ENCODE measurements at regions not wholly inside any gene's neighbourhood (a gene's known extent, or its start where the extent isn't known, plus 50 kb on each side); places are given as distances from the start of the nearest gene placed in this dataset.
"Not testable (repeated sequence)": the region's sequence is repeated elsewhere in the genome, so short reads cannot be mapped to it uniquely, and the experiment has no call there.

DNA sequence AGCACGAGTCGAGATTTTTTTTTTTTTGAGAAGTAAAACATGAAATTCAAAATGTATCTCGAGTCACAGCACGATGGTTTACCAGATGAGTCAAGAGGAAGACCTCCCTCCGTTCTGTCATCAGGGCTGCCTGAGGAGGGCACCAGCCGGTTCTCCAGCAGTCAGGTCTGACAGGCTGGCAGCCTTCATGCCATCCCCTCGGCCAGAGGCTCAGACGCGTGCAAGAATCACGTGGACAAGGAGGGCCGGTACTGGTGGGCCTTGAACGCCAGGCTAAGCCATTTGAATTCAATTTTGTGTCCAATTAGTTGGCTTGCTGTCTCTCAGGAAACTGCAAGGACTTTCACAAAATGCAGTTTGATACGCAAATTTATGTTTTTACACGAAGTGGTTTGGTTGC, 1412.2 kb downstream of the BRD1 start:
- H3K79me2 ChIP-seq (ENCODE audit: control insufficient read depth, low read length): no peaks in the 10 kb centered on the region
- no peaks in the 10 kb centered on the region for H3K9me2 ChIP-seq (replicated peaks; ENCODE audit: control insufficient read depth, low read length)
- no peak overlapping the region for H3K4me3 ChIP-seq (ENCODE audit: low read length)
- TF ChIP-seq, protein P1, sequence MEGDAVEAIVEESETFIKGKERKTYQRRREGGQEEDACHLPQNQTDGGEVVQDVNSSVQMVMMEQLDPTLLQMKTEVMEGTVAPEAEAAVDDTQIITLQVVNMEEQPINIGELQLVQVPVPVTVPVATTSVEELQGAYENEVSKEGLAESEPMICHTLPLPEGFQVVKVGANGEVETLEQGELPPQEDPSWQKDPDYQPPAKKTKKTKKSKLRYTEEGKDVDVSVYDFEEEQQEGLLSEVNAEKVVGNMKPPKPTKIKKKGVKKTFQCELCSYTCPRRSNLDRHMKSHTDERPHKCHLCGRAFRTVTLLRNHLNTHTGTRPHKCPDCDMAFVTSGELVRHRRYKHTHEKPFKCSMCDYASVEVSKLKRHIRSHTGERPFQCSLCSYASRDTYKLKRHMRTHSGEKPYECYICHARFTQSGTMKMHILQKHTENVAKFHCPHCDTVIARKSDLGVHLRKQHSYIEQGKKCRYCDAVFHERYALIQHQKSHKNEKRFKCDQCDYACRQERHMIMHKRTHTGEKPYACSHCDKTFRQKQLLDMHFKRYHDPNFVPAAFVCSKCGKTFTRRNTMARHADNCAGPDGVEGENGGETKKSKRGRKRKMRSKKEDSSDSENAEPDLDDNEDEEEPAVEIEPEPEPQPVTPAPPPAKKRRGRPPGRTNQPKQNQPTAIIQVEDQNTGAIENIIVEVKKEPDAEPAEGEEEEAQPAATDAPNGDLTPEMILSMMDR (IDR thresholded peaks at IDR 0.05; ENCODE audit: low read depth, low read length, poor library complexity, severe bottlenecking): no peak
- TF ChIP-seq EZH2phosphoT487 (IDR thresholded peaks at IDR 0.05; ENCODE audit: borderline replicate concordance, low read length): no peak
- H3F3A ChIP-seq (ENCODE audit: control insufficient read depth, insufficient read depth): no peaks in the 10 kb centered on the region
- H3K4me1 ChIP-seq (ENCODE audit: control insufficient read depth, low read length): no peaks in the 10 kb centered on the region
- peaks cover 9% of the 10 kb centered on the region; the same call in 1 of the 2 replicates for H3K27me3 ChIP-seq (ENCODE audit: control insufficient read depth, low read length)
- no peak overlapping the region for H3K27ac ChIP-seq (ENCODE audit: low read depth, low read length)
- no peak overlapping the region for H3K4me2 ChIP-seq (ENCODE audit: low read length)
- no peaks in the 10 kb centered on the region for H4K20me1 ChIP-seq (ENCODE audit: control insufficient read depth, insufficient read depth, low read depth, low read length)
- H3K36me3 ChIP-seq (ENCODE audit: control insufficient read depth, low read length): no peaks in the 10 kb centered on the region
- H3K9me3 ChIP-seq (ENCODE audit: control insufficient read depth, insufficient read depth, low read length): no peaks in the 10 kb centered on the region

DNA sequence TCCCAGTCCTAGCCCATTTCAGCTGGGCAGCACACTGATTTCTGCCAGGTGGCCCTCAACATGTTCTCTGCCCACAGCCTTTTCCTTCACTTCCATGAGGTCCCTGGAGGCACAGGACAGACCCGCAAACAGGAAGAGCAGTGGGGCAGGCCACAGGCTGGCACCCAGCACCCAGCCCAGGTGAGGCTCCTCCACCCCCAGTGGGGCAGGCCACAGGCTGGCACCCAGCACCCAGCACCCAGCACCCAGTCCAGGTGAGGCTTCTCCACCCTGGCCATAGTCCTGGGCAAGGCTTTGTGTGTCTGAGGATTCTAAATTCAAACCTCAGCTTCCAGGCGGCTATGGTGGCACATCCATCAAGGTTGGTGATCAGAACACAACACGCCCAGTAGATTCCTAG, 1413.0 kb downstream of the BRD1 start:
- H3K9me2 ChIP-seq (replicated peaks; ENCODE audit: control insufficient read depth, low read length): no peaks in the 10 kb centered on the region
- no peak overlapping the region for H3K27ac ChIP-seq (ENCODE audit: low read depth, low read length)
- peaks cover 7% of the 10 kb centered on the region; the same call in 1 of the 2 replicates for H3K27me3 ChIP-seq (ENCODE audit: control insufficient read depth, low read length)
- H3F3A ChIP-seq (ENCODE audit: control insufficient read depth, insufficient read depth): no peaks in the 10 kb centered on the region
- H3K79me2 ChIP-seq (ENCODE audit: control insufficient read depth, low read length): no peaks in the 10 kb centered on the region
- H4K20me1 ChIP-seq (ENCODE audit: control insufficient read depth, insufficient read depth, low read depth, low read length): no peaks in the 10 kb centered on the region
- no peaks in the 10 kb centered on the region for H3K36me3 ChIP-seq (ENCODE audit: control insufficient read depth, low read length)
- H3K4me1 ChIP-seq (ENCODE audit: control insufficient read depth, low read length): no peaks in the 10 kb centered on the region
- H3K4me2 ChIP-seq (ENCODE audit: low read length): no peak overlapping the region
- H3K9me3 ChIP-seq (ENCODE audit: control insufficient read depth, insufficient read depth, low read length): no peaks in the 10 kb centered on the region
- no peak overlapping the region for H3K4me3 ChIP-seq (ENCODE audit: low read length)
- TF ChIP-seq, protein P1 (IDR thresholded peaks at IDR 0.05; ENCODE audit: low read depth, low read length, poor library complexity, severe bottlenecking): no peak

DNA sequence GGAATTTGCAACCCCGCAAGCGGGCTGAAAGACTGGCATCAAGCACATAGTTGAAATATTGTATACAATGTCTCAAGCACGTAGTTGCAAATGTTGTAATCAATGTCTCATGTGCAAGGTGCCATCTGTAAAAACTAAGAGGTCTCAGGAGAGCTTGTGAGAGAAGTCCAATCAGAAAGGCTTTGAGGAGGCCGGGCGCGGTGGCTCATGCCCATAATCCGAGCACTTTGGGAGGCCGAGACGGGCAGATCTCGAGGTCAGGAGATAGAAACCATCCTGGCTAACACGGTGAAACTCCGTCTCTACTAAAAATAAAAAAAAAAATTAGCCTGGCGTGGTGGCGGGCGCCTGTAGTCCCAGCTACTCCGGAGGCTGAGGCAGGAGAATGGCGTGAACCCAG, 1414.7 kb downstream of the BRD1 start:
- not testable (repeated sequence) for H3F3A ChIP-seq (ENCODE audit: control insufficient read depth, insufficient read depth); H3K9me3 ChIP-seq (ENCODE audit: control insufficient read depth, insufficient read depth, low read length); H3K9me2 ChIP-seq (replicated peaks; ENCODE audit: control insufficient read depth, low read length); H3K36me3 ChIP-seq (ENCODE audit: control insufficient read depth, low read length); H3K4me2 ChIP-seq (ENCODE audit: low read length); H3K27ac ChIP-seq (ENCODE audit: low read depth, low read length); H4K20me1 ChIP-seq (ENCODE audit: control insufficient read depth, insufficient read depth, low read depth, low read length); H3K27me3 ChIP-seq (ENCODE audit: control insufficient read depth, low read length); H3K4me1 ChIP-seq (ENCODE audit: control insufficient read depth, low read length); H3K4me3 ChIP-seq (ENCODE audit: low read length); H3K79me2 ChIP-seq (ENCODE audit: control insufficient read depth, low read length)

DNA sequence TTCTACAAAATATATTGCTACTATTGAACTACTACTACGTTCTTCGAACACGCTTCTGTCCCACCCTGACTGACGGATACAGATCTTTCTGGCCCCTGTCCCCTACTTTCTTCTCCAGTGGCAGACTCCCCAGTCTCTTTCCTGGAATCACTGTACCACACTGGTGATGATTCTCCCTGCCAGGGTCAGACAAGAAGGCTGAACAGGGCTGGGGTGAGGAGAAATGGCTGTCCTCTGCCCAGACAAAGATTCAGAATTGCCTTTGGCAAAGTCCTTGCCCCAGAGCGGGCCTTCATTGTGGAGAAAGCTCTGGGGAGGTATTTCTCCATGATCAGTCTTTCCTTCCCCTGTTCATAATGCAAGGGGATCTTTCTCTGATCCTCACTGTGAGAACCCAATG, 1417.1 kb downstream of the BRD1 start:
- no peaks in the 10 kb centered on the region for H3K9me2 ChIP-seq (replicated peaks; ENCODE audit: control insufficient read depth, low read length)
- H3K4me1 ChIP-seq (ENCODE audit: control insufficient read depth, low read length): no peaks in the 10 kb centered on the region
- no peak overlapping the region for H3K27ac ChIP-seq (ENCODE audit: low read depth, low read length)
- no peaks in the 10 kb centered on the region for H4K20me1 ChIP-seq (ENCODE audit: control insufficient read depth, insufficient read depth, low read depth, low read length)
- no peak overlapping the region for H3K4me3 ChIP-seq (ENCODE audit: low read length)
- TF ChIP-seq, protein P1 (IDR thresholded peaks at IDR 0.05; ENCODE audit: low read depth, low read length, poor library complexity, severe bottlenecking): no peak
- no peak for TF ChIP-seq EZH2phosphoT487 (IDR thresholded peaks at IDR 0.05; ENCODE audit: borderline replicate concordance, low read length)
- H3K79me2 ChIP-seq (ENCODE audit: control insufficient read depth, low read length): no peaks in the 10 kb centered on the region
- no peak overlapping the region for H3K4me2 ChIP-seq (ENCODE audit: low read length)
- H3K27me3 ChIP-seq (ENCODE audit: control insufficient read depth, low read length): peaks cover 7% of the 10 kb centered on the region
- H3K36me3 ChIP-seq (ENCODE audit: control insufficient read depth, low read length): no peaks in the 10 kb centered on the region
- H3F3A ChIP-seq (ENCODE audit: control insufficient read depth, insufficient read depth): no peaks in the 10 kb centered on the region
- no peaks in the 10 kb centered on the region for H3K9me3 ChIP-seq (ENCODE audit: control insufficient read depth, insufficient read depth, low read length)
